CD4-positive, alpha-beta T cell (primary cell): ENCODE measurements at regions not wholly inside any gene's neighbourhood (a gene's known extent, or its start where the extent isn't known, plus 50 kb on each side); places are given as distances from the start of the nearest gene placed in this dataset.

Experiments
- ATAC-seq: fragments of 200-7000 bp; cut with Tn5 transposase; one replicate; pipeline ENCODE4 v1.10.0; 2022; ENCODE audit warnings: mild to moderate bottlenecking; ENCODE audit not compliant: poor library complexity
- CTCF ChIA-PET: fragments of 350-600 bp; sonication (Branson Sonifier 250); formaldehyde crosslinking; loops from one replicate; lab custom pipeline; 2021; ENCODE audit warnings: antibody characterized with exemption, inconsistent platforms; lab: Charles Lee
- POLR2A ChIA-PET: fragments of 350-600 bp; sonication (Branson Sonifier 250); formaldehyde crosslinking; loops from one replicate; lab custom pipeline; 2021; ENCODE audit warnings: antibody characterized with exemption, inconsistent platforms; lab: Charles Lee
- DNase-seq, 14 experiments: peaks; one replicate each; pipeline ENCODE4 v3.0.0-alpha.2; 2013 to 2020; ENCODE audit warnings: mixed read lengths in 2 of 14
- H3K27ac ChIP-seq, 2 donors: one replicate each; pipeline versions ENCODE4 v1.5.1 to v1.7.0; 2013; ENCODE audit warnings: low read length in 2 of 2, low read depth in 1 of 2, mild to moderate bottlenecking in 1 of 2
- H3K27me3 ChIP-seq, 2 experiments: 1 replicate in 1 of 2; 2 replicates in 1 of 2; pipeline versions ENCODE4 v1.6.1 to v1.7.0; 2013; ENCODE audit warnings: low read length in 2 of 2, control low read depth in 1 of 2, mild to moderate bottlenecking in 1 of 2, moderate library complexity in 1 of 2; ENCODE audit not compliant: insufficient read depth in 2 of 2, control insufficient read depth in 1 of 2
- H3K36me3 ChIP-seq: one replicate; pipeline ENCODE4 v1.6.1; 2013; ENCODE audit warnings: low read length, control low read depth; ENCODE audit not compliant: insufficient read depth
- H3K4me1 ChIP-seq: one replicate; pipeline ENCODE4 v1.6.1; 2013; ENCODE audit warnings: low read length, control low read depth; ENCODE audit not compliant: insufficient read depth
- H3K4me3 ChIP-seq: one replicate; pipeline ENCODE4 v1.5.1; 2013; ENCODE audit warnings: mild to moderate bottlenecking, low read length, moderate library complexity
- H3K9me3 ChIP-seq, 2 experiments: 1 replicate in 1 of 2; 2 replicates in 1 of 2; pipeline versions ENCODE4 v1.6.1 to v1.7.0; 2013; ENCODE audit warnings: low read length in 2 of 2, mild to moderate bottlenecking in 2 of 2, control low read depth in 1 of 2, moderate library complexity in 1 of 2; ENCODE audit not compliant: control insufficient read depth in 1 of 2, insufficient read depth in 1 of 2
- H3K27ac Mint-ChIP-seq: one replicate; pipeline ENCODE4 v1.8.0; 2020; ENCODE audit warnings: mixed read lengths
- H3K27me3 Mint-ChIP-seq: one replicate; pipeline ENCODE4 v1.8.0; 2021; ENCODE audit warnings: mixed read lengths
- H3K36me3 Mint-ChIP-seq: one replicate; pipeline ENCODE4 v1.8.0; 2021; ENCODE audit warnings: low read depth, mixed read lengths
- H3K4me1 Mint-ChIP-seq: one replicate; pipeline ENCODE4 v1.8.0; 2021; ENCODE audit warnings: low read depth, mixed read lengths
- H3K4me3 Mint-ChIP-seq: one replicate; pipeline ENCODE4 v1.8.0; 2020; ENCODE audit warnings: mild to moderate bottlenecking, mixed read lengths
- H3K9me3 Mint-ChIP-seq: one replicate; pipeline ENCODE4 v1.8.0; 2020; ENCODE audit warnings: mixed read lengths
- intact Hi-C, 2 experiments: fragments of 100-400 bp; cut with DNase I in 1 of 2; cut with micrococcal nuclease in 1 of 2; formaldehyde crosslinking; loops; one replicate each; pipeline versions ENCODE4 v1.15.1 to v1.9.0; 2023 to 2025; cut with DNase I, micrococcal nuclease
- TF ChIP-seq, protein P1 (sequence below): fragments of 200-600 bp; IDR thresholded peaks from one replicate; pipeline ENCODE4 v1.8.0; 2022; ENCODE audit warnings: antibody characterized with exemption, mild to moderate bottlenecking

DNA sequence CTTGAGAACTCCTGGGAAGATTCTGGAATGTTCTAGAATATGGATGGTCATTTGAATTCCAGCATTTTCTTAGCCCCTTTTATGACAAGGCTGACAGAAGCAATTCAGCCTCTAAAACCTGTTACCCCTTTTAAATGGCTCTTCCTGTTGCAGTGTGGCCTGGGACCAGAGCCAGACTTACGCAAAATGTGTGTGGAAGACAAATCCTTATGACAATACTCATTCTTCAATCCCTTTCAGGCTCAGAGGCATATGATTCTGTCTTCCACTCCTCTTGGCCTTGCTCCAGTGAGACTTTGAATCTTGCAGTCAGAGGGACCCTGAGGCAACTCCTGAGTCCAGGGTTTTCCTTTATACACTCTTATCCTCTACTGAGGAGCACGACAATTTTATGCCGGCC, 287.0 kb downstream of the CLIC5 start:
- Histone ChIP-seq H3K4me1 (no peaks in the 10 kb centered on the region), H3K36me3 (no peaks in the 10 kb centered on the region), H3K27ac (no peak overlapping the region), H3K4me3 (no peak overlapping the region), H3K9me3 (peaks cover 0 to 2% of the 10 kb centered on the region in 2 experiments), H3K27me3 (no peaks in the 10 kb centered on the region)
- TF ChIP-seq, protein P1, sequence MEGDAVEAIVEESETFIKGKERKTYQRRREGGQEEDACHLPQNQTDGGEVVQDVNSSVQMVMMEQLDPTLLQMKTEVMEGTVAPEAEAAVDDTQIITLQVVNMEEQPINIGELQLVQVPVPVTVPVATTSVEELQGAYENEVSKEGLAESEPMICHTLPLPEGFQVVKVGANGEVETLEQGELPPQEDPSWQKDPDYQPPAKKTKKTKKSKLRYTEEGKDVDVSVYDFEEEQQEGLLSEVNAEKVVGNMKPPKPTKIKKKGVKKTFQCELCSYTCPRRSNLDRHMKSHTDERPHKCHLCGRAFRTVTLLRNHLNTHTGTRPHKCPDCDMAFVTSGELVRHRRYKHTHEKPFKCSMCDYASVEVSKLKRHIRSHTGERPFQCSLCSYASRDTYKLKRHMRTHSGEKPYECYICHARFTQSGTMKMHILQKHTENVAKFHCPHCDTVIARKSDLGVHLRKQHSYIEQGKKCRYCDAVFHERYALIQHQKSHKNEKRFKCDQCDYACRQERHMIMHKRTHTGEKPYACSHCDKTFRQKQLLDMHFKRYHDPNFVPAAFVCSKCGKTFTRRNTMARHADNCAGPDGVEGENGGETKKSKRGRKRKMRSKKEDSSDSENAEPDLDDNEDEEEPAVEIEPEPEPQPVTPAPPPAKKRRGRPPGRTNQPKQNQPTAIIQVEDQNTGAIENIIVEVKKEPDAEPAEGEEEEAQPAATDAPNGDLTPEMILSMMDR: no peak
- H3K27me3 Mint-ChIP-seq: no peaks in the 10 kb centered on the region
- H3K36me3 Mint-ChIP-seq: no peaks in the 10 kb centered on the region
- DNase-seq (no peak), ATAC-seq (no peak)
- ChIA-PET POLR2A (no interaction called here), CTCF (interaction anchor here (1.2 kb wide), 1 partner anchor 14 kb away, joined by 4 read pairs; no protein-coding TSS in a partner anchor)
- H3K4me1 Mint-ChIP-seq: no peaks in the 10 kb centered on the region
- no peaks in the 10 kb centered on the region for H3K9me3 Mint-ChIP-seq
- no peak overlapping the region for H3K4me3 Mint-ChIP-seq
- intact Hi-C loops: no loop called here
- no peak overlapping the region for H3K27ac Mint-ChIP-seq

DNA sequence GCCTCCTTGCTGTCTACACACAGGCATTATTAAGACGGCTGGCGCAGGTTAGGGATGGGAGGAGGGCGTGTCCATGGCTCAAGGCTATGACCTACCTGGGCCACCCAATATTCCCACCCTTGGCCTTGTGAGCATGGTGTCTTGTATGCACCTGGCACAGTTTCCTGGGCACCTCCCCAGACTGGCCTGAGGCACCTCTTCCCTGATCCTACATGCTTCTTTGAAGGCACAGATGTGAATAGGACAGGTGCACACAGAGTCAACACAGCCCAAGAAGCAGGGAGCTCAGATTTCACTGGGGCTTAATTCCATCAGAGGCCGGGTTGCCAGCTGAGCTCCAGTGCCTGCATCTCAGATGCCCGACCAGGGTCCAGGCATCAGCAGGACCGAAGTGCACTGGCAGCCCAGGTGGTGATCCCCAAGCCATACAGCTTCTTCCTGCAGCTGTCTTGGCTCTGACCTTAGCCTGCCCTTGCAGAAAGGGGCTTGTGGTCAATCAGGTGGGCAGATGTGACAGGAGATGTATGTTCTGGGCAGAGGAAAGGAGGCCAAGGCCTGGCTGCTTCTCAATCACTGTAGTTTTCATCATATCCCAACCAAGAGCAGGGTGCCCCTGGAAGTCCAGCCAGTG, 287.7 kb downstream of the CLIC5 start:
- peaks cover 0 to 6% of the 10 kb centered on the region in 2 experiments for H3K9me3 ChIP-seq
- no peak overlapping the region for H3K4me3 ChIP-seq
- TF ChIP-seq, protein P1: no peak
- no peaks in the 10 kb centered on the region for H3K36me3 ChIP-seq
- no peaks in the 10 kb centered on the region for H3K4me1 ChIP-seq
- intact Hi-C loops: no loop called here
- Mint-ChIP-seq H3K9me3 (no peaks in the 10 kb centered on the region), H3K4me3 (no peak overlapping the region), H3K27me3 (no peaks in the 10 kb centered on the region), H3K36me3 (no peaks in the 10 kb centered on the region), H3K4me1 (no peaks in the 10 kb centered on the region), H3K27ac (no peak overlapping the region)
- DNase-seq: no peak
- no peak overlapping the region for H3K27ac ChIP-seq
- CTCF ChIA-PET: interaction anchor here (1.2 kb wide), 1 partner anchor 13 kb away, joined by 4 read pairs; no protein-coding TSS in a partner anchor
- POLR2A ChIA-PET: no interaction called here
- H3K27me3 ChIP-seq: no peaks in the 10 kb centered on the region
- ATAC-seq: no peak

DNA sequence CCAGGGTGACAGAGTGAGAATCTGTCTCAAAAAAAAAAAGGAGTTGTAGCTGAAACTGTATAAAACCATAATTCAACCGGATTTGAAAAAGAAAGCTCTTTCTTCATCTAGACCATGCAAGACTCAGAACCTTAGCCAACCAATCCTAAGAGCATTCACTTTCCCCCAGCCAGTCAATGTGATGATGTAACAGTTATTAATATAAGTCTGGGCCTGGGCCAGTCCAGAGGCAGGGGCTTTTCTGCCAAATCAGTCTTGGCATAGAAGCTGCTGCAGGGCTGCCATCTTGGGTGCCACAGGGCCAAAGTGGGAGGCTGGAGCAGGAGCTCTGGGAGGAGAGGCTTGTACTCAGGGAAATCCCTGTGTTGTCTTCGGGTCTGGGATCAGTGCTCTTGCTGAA, 288.4 kb downstream of the CLIC5 start:
- intact Hi-C loops: no loop called here
- no peaks in the 10 kb centered on the region for H3K27me3 Mint-ChIP-seq
- POLR2A ChIA-PET: no interaction called here
- H3K4me3 ChIP-seq: no peak overlapping the region
- H3K4me1 ChIP-seq: no peaks in the 10 kb centered on the region
- H3K36me3 ChIP-seq: no peaks in the 10 kb centered on the region
- no peaks in the 10 kb centered on the region for H3K27me3 ChIP-seq
- peaks cover 0 to 6% of the 10 kb centered on the region in 2 experiments for H3K9me3 ChIP-seq
- H3K27ac ChIP-seq: no peak overlapping the region
- no peak overlapping the region for H3K27ac Mint-ChIP-seq
- H3K36me3 Mint-ChIP-seq: no peaks in the 10 kb centered on the region
- peaks cover 2% of the 10 kb centered on the region for H3K9me3 Mint-ChIP-seq
- ATAC-seq (no peak), DNase-seq (no peak)
- CTCF ChIA-PET: no interaction called here
- no peaks in the 10 kb centered on the region for H3K4me1 Mint-ChIP-seq
- TF ChIP-seq, protein P1: no peak
- H3K4me3 Mint-ChIP-seq: no peak overlapping the region
